ENCODE measurements at regions not wholly inside any gene's neighbourhood (a gene's known extent, or its start where the extent isn't known, plus 50 kb on each side); places are given as distances from the start of the nearest gene placed in this dataset.

- FAIRE-seq (no peak), DNase-seq (ENCODE audit: low spot score) (no peak), ATAC-seq (no peak)
- no peaks in the 10 kb centered on the region for H4K20me1 ChIP-seq (ENCODE audit: insufficient read depth, low read length)
- no TSS peak for BruUV-seq (replicated peaks)
- 91% methylated on average over 4 of the region's 4 CpGs for WGBS (ENCODE audit: low lambda C conversion rate)
- H3K27me3 ChIP-seq (ENCODE audit: control insufficient read depth in 1 of 2, insufficient read depth in 2 of 2, low read length in 2 of 2), result no peaks in the 10 kb centered on the region
- no peak overlapping the region for H3K9ac ChIP-seq (ENCODE audit: insufficient read depth, low read depth, low read length)
- in situ Hi-C loops (cut with HindIII; ENCODE audit: extremely low pct_ligation_motif_present, low pct_unique_long_range_greater_than_20kb) (no loop called here), intact Hi-C loops (cut with micrococcal nuclease; ENCODE audit: unreplicated experiment) (no loop called here)
- H2AFZ ChIP-seq (ENCODE audit: low read length), result no peak overlapping the region
- H3K27ac ChIP-seq (ENCODE audit: extremely low read length, insufficient read depth, low read length), result no peak overlapping the region
- ChIA-PET POLR2A (interaction anchor here (1.2 to 1.7 kb wide), 3 partner anchors 16 to 28 kb away, joined by 3 to 5 read pairs (median 4); no protein-coding TSS in a partner anchor), CTCF (ENCODE audit: low intra/inter-chr PET ratio, low total read pairs) (no interaction called here)
- peaks cover 6% of the 10 kb centered on the region; the same call in 1 of the 2 replicates for H3K9me3 ChIP-seq (ENCODE audit: low read length)
- no peaks in the 10 kb centered on the region for H3K36me3 ChIP-seq (replicated peaks in 1 of 2; ENCODE audit: control insufficient read depth in 1 of 2, insufficient read depth in 2 of 2, low read length in 2 of 2)
- H3K4me2 ChIP-seq (ENCODE audit: low read depth, low read length), result no peak overlapping the region
- H3K79me2 ChIP-seq (ENCODE audit: insufficient read depth, low read length), result no peaks in the 10 kb centered on the region
- peaks cover 11% of the 10 kb centered on the region for H3K4me1 ChIP-seq (ENCODE audit: insufficient read depth, low read length)
- TF ChIP-seq ZNF431 (CRISPR knock-in tag; IDR thresholded peaks at IDR 0.05; ENCODE audit: borderline replicate concordance, low read depth) (no peak), ZNF121 (CRISPR knock-in tag; IDR thresholded peaks at IDR 0.05) (no peak), POLR2A (IDR thresholded peaks at IDR 0.05; ENCODE audit: insufficient read depth in 1 of 2, low read depth in 2 of 2, low read length in 2 of 2) (no peak), ZNF724P (CRISPR knock-in tag; IDR thresholded peaks at IDR 0.05; ENCODE audit: borderline replicate concordance) (no peak), JUN (CRISPR knock-in tag; IDR thresholded peaks at IDR 0.05) (no peak), TEAD3 (CRISPR knock-in tag; optimal IDR thresholded peaks at IDR 0.05; ENCODE audit: borderline replicate concordance) (no peak), ZNF615 (CRISPR knock-in tag; IDR thresholded peaks at IDR 0.05; ENCODE audit: borderline replicate concordance) (no peak), ISL2 (CRISPR knock-in tag; IDR thresholded peaks at IDR 0.05) (no peak), FOSL1 (CRISPR knock-in tag; IDR thresholded peaks at IDR 0.05; ENCODE audit: borderline replicate concordance) (no peak), ZNF850 (CRISPR knock-in tag; conservative IDR thresholded peaks at IDR 0.05) (no peak), SRSF4 (IDR thresholded peaks at IDR 0.05; ENCODE audit: low read depth, low read length, poor library complexity, severe bottlenecking) (no peak), EED (CRISPR knock-in tag; IDR thresholded peaks at IDR 0.05) (no peak)
- TF ChIP-seq, protein P1, sequence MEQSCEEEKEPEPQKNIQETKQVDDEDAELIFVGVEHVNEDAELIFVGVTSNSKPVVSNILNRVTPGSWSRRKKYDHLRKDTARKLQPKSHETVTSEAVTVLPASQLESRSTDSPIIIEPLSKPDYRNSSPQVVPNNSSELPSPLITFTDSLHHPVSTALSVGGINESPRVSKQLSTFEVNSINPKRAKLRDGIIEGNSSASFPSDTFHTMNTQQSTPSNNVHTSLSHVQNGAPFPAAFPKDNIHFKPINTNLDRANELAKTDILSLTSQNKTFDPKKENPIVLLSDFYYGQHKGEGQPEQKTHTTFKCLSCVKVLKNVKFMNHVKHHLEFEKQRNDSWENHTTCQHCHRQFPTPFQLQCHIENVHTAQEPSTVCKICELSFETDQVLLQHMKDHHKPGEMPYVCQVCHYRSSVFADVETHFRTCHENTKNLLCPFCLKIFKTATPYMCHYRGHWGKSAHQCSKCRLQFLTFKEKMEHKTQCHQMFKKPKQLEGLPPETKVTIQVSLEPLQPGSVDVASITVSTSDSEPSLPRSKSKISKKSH (CRISPR knock-in tag; IDR thresholded peaks at IDR 0.05; ENCODE audit: borderline replicate concordance), result no peak
- H3K4me3 ChIP-seq (replicated peaks in 1 of 3; ENCODE audit: insufficient read depth in 1 of 3, low read depth in 2 of 3, low read length in 3 of 3), result no peak overlapping the region
Observed at GRCh38 chr2:215765729-215766360, 247.5 kb downstream of the MREG start.

All from HepG2 (cell line).